GM10266 (cell line): ENCODE measurements at regions not wholly inside any gene's neighbourhood (a gene's known extent, or its start where the extent isn't known, plus 50 kb on each side); places are given as distances from the start of the nearest gene placed in this dataset.
"Not testable (repeated sequence)": the region's sequence is repeated elsewhere in the genome, so short reads cannot be mapped to it uniquely, and the experiment has no call there.

Source experiments
- DNase-seq: peaks from one replicate; pipeline ENCODE4 v3.0.0; 2012; ENCODE audit errors: extremely low spot score
- CTCF ChIP-seq: IDR thresholded peaks from 2 replicates; pipeline ENCODE4 v1.5.1; 2012; ENCODE audit warnings: mild to moderate bottlenecking, low read depth; ENCODE audit not compliant: control insufficient read depth, insufficient read depth; ENCODE audit errors: missing control alignments

GRCh38 chr12:67786086-67786485, 137.5 kb downstream of the DYRK2 start:
- no peak for TF ChIP-seq CTCF
- DNase-seq: no peak

- no peak for TF ChIP-seq CTCF
- DNase-seq: no peak
These were observed 139.6 kb downstream of the DYRK2 start for GRCh38 chr12:67788118-67788517.

- no peak for TF ChIP-seq CTCF
- DNase-seq: no peak
These were observed 140.7 kb downstream of the DYRK2 start for GRCh38 chr12:67789266-67789665.

GRCh38 chr12:67790660-67791059, 142.1 kb downstream of the DYRK2 start:
- no peak for DNase-seq
- no peak for TF ChIP-seq CTCF

- DNase-seq: not testable (repeated sequence)
These were observed 142.8 kb downstream of the DYRK2 start for GRCh38 chr12:67791362-67791761.

GRCh38 chr12:67792185-67792584, 143.6 kb downstream of the DYRK2 start:
- no peak for TF ChIP-seq CTCF
- DNase-seq: no peak

DNA sequence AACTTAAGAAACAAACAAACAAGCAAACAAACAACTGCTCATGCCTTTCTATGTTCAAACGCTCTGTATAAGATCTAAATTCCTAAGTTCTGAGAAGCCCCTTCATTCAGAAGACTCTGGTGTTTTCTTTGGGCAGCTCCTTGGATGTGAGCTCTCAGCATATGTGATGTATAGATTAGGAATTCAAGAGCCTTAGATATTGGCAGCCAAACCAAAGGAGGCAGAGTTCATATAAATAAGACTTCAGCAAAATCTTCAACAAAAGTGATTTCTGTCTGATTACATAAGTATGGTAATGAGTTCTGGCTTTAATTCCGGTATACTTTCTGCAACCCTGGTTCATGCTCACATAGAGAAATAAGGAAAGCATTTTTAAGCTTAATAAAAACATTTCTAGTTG, 145.6 kb downstream of the DYRK2 start:
- no peak for TF ChIP-seq CTCF
- DNase-seq: no peak

DNA sequence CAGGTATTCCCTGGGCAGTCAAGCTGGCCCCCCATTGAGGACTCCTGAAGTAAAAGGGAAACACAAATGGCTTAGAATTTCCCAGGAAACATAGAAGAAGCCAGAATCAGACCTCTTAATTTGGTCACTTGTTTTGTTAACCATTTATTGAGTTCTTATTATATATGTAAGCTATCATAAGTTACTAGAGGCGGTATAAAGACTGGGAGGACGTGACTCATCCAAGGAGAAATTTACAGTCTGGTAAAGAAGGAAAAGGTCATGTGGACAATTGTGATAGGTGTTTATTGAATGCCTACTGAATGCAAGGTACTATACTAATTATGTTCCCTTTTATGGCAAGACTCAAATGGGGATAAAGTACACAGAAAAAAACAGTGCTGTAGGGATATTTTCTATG, 146.7 kb downstream of the DYRK2 start:
- DNase-seq: no peak
- TF ChIP-seq CTCF: no peak
